NCI-H2196 treated with DMSO at 0.1 percent for 48 hours (cell line): ENCODE measurements at regions not wholly inside any gene's neighbourhood (a gene's known extent, or its start where the extent isn't known, plus 50 kb on each side); places are given as distances from the start of the nearest gene placed in this dataset.

Experiments used
- DNase-seq: peaks from one replicate; lab custom pipeline; 2025; ENCODE audit not compliant: unreplicated experiment; lab: John Stamatoyannopoulos, UW

- no peak for DNase-seq
These were observed 109.4 kb upstream of the KCNJ15 start for GRCh38 chr21:38147391-38147790.

DNA sequence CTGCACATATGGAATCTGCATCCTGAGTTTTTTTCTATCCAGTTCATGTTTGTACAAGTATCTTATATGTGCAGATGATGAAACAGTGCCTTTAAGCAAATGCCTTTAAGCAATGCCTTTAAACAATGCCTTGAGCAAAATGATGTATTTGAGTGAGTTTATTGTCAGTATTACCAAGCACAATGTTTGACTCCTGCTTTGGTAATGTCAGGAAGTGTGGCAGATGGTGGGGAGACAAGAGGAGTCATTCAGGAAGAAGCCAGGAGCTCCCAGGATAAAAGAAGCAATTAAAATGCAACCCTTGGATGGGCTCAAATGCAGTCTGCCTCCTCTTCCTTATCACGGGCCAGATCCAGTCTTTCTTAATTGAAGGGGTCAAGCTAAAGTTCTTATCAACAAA, 108.7 kb upstream of the KCNJ15 start:
- DNase-seq: no peak

DNA sequence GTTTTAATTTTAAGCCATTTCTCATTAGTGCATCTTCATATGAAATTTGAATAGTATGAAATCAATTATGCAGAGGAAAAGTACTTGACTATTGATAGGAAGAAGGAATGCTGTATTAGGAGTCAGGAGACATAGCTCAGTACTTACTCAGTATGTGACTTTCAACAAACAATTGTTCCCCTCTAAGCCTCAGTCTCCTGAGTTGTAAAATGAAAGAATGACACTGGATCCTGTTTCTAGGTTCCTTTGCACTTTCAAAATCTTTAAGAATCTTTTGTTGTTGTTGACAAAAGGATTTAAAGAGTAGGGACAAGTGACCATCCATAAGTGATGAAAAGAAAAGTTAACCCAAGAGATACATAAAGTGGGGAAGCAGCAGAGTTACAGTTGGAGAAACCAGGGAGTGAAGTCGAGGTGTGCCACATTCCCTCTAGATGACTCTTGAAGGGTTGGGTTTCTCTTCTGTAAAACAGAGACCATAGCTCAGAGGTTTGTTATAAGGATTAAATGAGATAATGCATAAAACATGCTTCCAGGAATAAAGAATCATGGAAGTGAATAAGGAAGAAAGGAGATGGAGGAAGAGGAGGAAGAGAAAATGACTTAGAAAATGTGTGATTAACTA, 105.7 kb upstream of the KCNJ15 start:
- DNase-seq: no peak

DNA sequence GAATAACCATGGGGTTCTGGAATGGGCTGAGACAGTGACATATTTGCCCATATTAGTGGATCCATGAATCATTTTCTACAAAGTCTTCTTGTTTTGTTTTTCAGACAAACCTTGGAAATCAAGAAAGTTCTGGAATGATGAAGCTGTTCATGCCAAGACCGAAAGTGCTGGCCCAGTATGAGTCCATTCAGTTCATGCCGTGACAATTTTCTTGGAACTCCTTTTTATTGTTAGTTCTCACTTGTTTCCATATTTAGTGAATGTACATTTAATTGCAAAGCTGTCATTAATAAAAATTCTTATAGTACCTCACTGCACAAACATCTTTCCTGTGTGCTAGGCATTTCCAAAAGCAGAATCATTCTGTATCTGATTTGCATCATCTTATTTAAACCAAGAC, 100.6 kb upstream of the KCNJ15 start:
- DNase-seq: no peak

- no peak for DNase-seq
These were observed 97.4 kb upstream of the KCNJ15 start for GRCh38 chr21:38159355-38159754.

GRCh38 chr21:38165466-38166172, 91.2 kb upstream of the KCNJ15 start:
- no peak for DNase-seq

GRCh38 chr21:38166173-38166535, 90.6 kb upstream of the KCNJ15 start:
- no peak for DNase-seq

DNA sequence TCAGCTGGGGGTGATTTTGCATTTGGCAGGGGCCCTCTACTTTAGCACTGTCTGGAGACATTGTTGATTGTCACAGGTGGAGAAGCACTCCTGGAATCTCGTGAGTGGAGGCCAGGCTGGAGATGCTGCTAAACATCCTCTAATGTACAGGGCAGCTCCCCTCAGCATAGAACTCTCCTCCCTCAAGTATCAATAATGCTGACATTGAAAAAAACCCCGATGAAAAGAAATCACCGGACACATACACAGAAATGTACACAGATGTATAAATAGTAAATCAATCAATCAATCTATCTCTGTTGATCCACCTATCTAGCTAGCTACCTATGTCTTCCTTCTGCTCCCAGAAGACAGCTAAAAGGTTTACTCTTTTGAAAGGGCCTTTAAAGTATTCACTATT, 89.4 kb upstream of the KCNJ15 start:
- DNase-seq: no peak

DNA sequence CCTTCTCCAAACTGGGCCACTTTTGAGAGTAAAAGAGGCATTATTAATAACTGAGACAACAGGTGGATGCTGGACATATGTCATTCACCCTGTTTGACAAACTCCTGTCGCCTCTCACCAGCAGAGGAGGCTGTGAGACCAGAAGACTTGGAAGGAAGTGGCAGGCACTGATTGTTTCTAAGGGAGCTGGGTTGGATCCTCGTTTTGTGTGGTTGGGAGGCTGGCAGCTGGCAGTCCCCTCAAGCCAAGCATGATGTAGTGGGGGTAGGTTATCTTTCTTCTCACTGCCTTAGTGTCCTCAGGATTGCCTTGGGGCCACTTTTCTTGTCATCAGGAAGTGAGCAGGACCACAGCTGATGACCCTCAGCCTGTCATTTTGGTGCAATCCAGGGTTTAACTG, 86.5 kb upstream of the KCNJ15 start:
- DNase-seq: no peak

GRCh38 chr21:38170704-38171682, 85.8 kb upstream of the KCNJ15 start:
- DNase-seq: peak; percentile 24

GRCh38 chr21:38171723-38172344, 85.0 kb upstream of the KCNJ15 start:
- no peak for DNase-seq

DNA sequence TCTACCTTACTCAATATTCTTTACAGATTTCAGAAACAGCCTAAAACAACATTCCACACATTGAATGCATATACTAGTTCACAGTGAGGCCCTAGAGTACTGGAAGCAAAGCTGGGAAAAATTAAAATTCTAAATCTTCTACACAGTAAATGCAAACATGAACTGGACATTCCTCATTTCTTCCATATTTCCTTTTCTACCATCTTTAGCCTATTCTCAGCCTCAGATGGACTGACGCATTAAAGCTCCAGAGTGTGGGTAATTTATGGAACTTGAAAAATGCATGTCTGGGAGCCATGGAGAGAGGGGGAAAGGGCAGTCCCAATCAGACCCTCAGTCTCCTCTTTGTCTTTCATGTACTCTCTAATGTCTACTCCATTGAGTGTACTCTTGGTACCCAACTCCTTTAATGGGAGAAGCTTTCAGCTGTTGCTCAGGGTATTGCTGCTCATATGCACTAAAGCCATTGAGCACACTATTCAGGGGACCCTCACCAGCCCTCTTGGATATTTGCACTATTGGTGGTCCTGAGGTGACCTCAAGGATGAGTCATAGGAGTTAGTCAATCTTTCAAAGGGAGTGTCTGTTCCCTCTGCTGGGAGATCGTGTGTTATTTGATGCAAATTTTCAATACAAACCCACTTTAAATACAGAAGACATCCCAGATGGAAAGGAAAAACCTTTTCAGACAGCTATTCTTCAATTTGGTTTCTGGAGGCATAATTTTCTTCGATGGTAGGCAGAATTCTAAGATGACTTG, 83.3 kb upstream of the KCNJ15 start:
- no peak for DNase-seq

DNA sequence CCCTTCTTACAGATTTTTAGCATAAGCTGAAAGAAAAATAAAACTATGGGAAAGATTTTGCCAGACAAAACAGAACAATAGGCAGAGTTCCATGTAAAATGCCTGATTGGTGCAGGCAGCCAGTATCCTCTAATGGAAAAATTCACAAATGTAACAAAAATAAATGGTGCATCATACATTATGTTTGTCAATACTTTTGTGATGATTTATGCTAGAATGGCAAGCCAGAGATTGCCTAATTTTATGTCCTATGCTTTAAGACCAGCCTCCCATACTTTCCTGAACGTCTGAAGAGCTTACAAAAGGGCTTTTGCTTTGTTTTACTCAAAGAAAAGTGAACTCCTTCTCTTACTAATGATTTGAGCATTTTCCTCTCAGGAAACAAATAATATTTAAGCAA, 81.5 kb upstream of the KCNJ15 start:
- DNase-seq: no peak

GRCh38 chr21:38177919-38178652, 78.7 kb upstream of the KCNJ15 start:
- DNase-seq: no peak

- DNase-seq: no peak
These were observed 77.9 kb upstream of the KCNJ15 start for GRCh38 chr21:38178653-38179470.

DNA sequence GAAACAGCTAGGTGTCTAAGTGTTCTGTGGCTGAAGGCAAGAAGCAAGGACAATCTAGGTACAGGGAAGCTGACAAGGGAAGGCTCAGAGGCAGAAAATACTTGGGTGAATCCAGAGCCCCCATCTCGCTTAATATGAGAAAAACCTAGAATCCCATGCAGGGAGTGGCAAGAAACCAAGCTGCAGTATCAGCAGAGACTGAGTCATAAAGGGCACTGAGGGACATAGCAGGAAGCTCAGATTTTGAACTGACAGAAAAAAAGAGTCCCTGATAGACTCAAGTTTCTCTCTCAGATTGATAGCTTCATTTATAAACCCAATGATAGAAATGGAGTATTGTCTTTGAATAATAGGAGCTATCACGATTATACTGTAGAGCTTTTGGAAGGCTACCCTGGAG, 77.3 kb upstream of the KCNJ15 start:
- no peak for DNase-seq

DNA sequence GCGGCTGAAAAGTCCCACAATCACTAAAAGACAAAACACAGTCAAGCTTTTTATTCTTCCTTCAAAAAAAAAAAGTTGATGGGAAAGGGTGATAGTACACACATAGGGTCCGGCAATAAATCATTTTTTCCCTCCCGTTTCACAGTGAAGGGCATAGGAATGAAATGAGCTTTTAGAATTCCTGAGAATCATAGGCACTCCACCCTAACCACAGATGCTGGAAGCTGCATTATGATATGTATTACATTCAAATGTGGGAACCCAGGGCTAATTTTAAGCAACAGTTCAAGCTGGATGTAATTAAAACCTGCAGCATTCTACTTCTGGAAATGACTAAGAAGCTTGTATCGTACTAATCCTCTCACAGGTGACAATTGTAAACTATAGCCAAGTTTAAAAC, 75.7 kb upstream of the KCNJ15 start:
- DNase-seq: no peak

DNA sequence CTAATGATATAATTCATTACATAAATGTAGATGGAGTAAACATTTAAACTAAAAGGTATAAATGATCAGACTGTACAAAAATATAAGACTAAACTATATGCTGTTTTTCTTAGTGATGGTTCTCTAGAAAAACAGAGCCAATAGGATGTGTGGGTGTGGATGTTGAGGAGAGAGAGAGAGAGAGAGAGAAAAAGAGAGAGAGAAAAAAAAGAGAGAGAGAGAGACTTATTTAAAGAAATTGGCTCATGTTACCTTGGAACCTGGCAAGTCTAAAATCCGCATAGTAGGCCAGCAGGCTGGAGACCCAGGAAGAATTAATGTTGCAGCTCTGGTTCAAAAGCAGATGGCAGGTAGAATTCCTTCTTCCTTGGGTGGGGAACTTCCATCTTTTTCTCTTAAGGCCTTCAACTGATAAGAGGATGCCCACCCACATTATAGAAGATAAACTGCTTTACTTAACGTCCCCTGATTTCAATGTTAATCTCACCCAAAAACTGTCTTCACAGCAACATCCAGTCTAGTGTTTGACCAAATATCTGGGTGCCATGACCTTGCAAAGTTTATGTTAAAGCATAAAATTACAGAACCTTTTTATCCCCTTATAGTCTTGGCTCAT, 74.3 kb upstream of the KCNJ15 start:
- no peak for DNase-seq

- DNase-seq: no peak
These were observed 72.8 kb upstream of the KCNJ15 start for GRCh38 chr21:38183961-38184360.
